ENCODE measurements at regions not wholly inside any gene's neighbourhood (a gene's known extent, or its start where the extent isn't known, plus 50 kb on each side); places are given as distances from the start of the nearest gene placed in this dataset.

- DNase-seq, result no peak
- no peaks in the 10 kb centered on the region for H3K4me1 ChIP-seq (ENCODE audit: control insufficient read depth in 1 of 2, insufficient read depth in 2 of 2, low read length in 2 of 2)
Measured at GRCh38 chr17:70924776-70925175, 755.4 kb downstream of the KCNJ2 start.

GRCh38 chr17:70929226-70929625 lies 759.9 kb downstream of the KCNJ2 start:
- intact Hi-C loops (cut with DNase I), result no loop called here
- Histone ChIP-seq H3K4me1 (ENCODE audit: control insufficient read depth in 1 of 2, insufficient read depth in 2 of 2, low read length in 2 of 2) (no peaks in the 10 kb centered on the region), H3K4me3 (ENCODE audit: low read length in 2 of 2) (no peak overlapping the region), H3K36me3 (ENCODE audit: control insufficient read depth in 1 of 2, insufficient read depth in 2 of 2, low read length in 1 of 2) (no peaks in the 10 kb centered on the region), H3K27me3 (ENCODE audit: control insufficient read depth in 1 of 2, insufficient read depth in 2 of 2, low read length in 1 of 2) (no peaks in the 10 kb centered on the region), H3K9me3 (ENCODE audit: control insufficient read depth, low read length) (no peaks in the 10 kb centered on the region), H3K27ac (ENCODE audit: low read depth in 1 of 2, low read length in 2 of 2) (no peak overlapping the region)
- 73 to 79% methylated on average over 2 of the region's 2 CpGs for WGBS, 2 donors
- ATAC-seq (ENCODE audit: low FRiP score) (no peak), DNase-seq (no peak)

More at GRCh38 chr17:70924776-70925175, 755.4 kb downstream of the KCNJ2 start:
- H3K36me3 ChIP-seq (ENCODE audit: control insufficient read depth in 1 of 2, insufficient read depth in 2 of 2, low read length in 1 of 2), result no peaks in the 10 kb centered on the region
- no peaks in the 10 kb centered on the region for H3K27me3 ChIP-seq (ENCODE audit: control insufficient read depth in 1 of 2, insufficient read depth in 2 of 2, low read length in 1 of 2)
- intact Hi-C loops (cut with DNase I), result no loop called here
- no peak for ATAC-seq (ENCODE audit: low FRiP score)
- 77 to 87% methylated on average over 4 of the region's 4 CpGs for WGBS, 2 donors
- H3K4me3 ChIP-seq (ENCODE audit: low read length in 2 of 2), result no peak overlapping the region
- no peak overlapping the region for H3K27ac ChIP-seq (ENCODE audit: low read depth in 1 of 2, low read length in 2 of 2)
- H3K9me3 ChIP-seq (ENCODE audit: control insufficient read depth, low read length), result peaks cover 1% of the 10 kb centered on the region

GRCh38 chr17:70934231-70934630 lies 764.9 kb downstream of the KCNJ2 start:
- ATAC-seq (ENCODE audit: low FRiP score) (no peak), DNase-seq (no peak)
- 28 to 49% methylated on average over 3 of the region's 3 CpGs for WGBS, 2 donors
- no peaks in the 10 kb centered on the region for H3K4me1 ChIP-seq (ENCODE audit: control insufficient read depth in 1 of 2, insufficient read depth in 2 of 2, low read length in 2 of 2)
- no peak overlapping the region for H3K27ac ChIP-seq (ENCODE audit: low read depth in 1 of 2, low read length in 2 of 2)
- H3K4me3 ChIP-seq (ENCODE audit: low read length in 2 of 2), result no peak overlapping the region
- H3K9me3 ChIP-seq (ENCODE audit: control insufficient read depth, low read length), result no peaks in the 10 kb centered on the region
- no peaks in the 10 kb centered on the region for H3K27me3 ChIP-seq (ENCODE audit: control insufficient read depth in 1 of 2, insufficient read depth in 2 of 2, low read length in 1 of 2)
- H3K36me3 ChIP-seq (ENCODE audit: control insufficient read depth in 1 of 2, insufficient read depth in 2 of 2, low read length in 1 of 2), result no peaks in the 10 kb centered on the region
- intact Hi-C loops (cut with DNase I), result no loop called here

GRCh38 chr17:70934835-70935234 lies 765.5 kb downstream of the KCNJ2 start:
- DNase-seq, result no peak
- no peaks in the 10 kb centered on the region for H3K9me3 ChIP-seq (ENCODE audit: control insufficient read depth, low read length)
- intact Hi-C loops (cut with DNase I), result no loop called here

GRCh38 chr17:70936724-70937123 lies 767.4 kb downstream of the KCNJ2 start:
- H3K4me3 ChIP-seq (ENCODE audit: low read length in 2 of 2), result no peak overlapping the region
- no peak overlapping the region for H3K27ac ChIP-seq (ENCODE audit: low read depth in 1 of 2, low read length in 2 of 2)
- intact Hi-C loops (cut with DNase I), result no loop called here
- no peaks in the 10 kb centered on the region for H3K27me3 ChIP-seq (ENCODE audit: control insufficient read depth in 1 of 2, insufficient read depth in 2 of 2, low read length in 1 of 2)
- H3K9me3 ChIP-seq (ENCODE audit: control insufficient read depth, low read length), result no peaks in the 10 kb centered on the region
- no peaks in the 10 kb centered on the region for H3K4me1 ChIP-seq (ENCODE audit: control insufficient read depth in 1 of 2, insufficient read depth in 2 of 2, low read length in 2 of 2)
- DNase-seq (no peak), ATAC-seq (ENCODE audit: low FRiP score) (no peak)
- 89 to 97% methylated on average over 1 of the region's 1 CpG for WGBS, 2 donors
- no peaks in the 10 kb centered on the region for H3K36me3 ChIP-seq (ENCODE audit: control insufficient read depth in 1 of 2, insufficient read depth in 2 of 2, low read length in 1 of 2)

More at GRCh38 chr17:70934835-70935234, 765.5 kb downstream of the KCNJ2 start:
- Histone ChIP-seq H3K4me3 (ENCODE audit: low read length in 2 of 2) (no peak overlapping the region), H3K27me3 (ENCODE audit: control insufficient read depth in 1 of 2, insufficient read depth in 2 of 2, low read length in 1 of 2) (no peaks in the 10 kb centered on the region), H3K36me3 (ENCODE audit: control insufficient read depth in 1 of 2, insufficient read depth in 2 of 2, low read length in 1 of 2) (no peaks in the 10 kb centered on the region), H3K4me1 (ENCODE audit: control insufficient read depth in 1 of 2, insufficient read depth in 2 of 2, low read length in 2 of 2) (no peaks in the 10 kb centered on the region), H3K27ac (ENCODE audit: low read depth in 1 of 2, low read length in 2 of 2) (no peak overlapping the region)
- ATAC-seq (ENCODE audit: low FRiP score), result no peak

- H3K27me3 ChIP-seq (ENCODE audit: control insufficient read depth in 1 of 2, insufficient read depth in 2 of 2, low read length in 1 of 2), result no peaks in the 10 kb centered on the region
- 30 to 53% methylated on average over 7 of the region's 7 CpGs for WGBS, 2 donors
- H3K4me3 ChIP-seq (ENCODE audit: low read length in 2 of 2), result no peak overlapping the region
- H3K9me3 ChIP-seq (ENCODE audit: control insufficient read depth, low read length), result no peaks in the 10 kb centered on the region
- intact Hi-C loops (cut with DNase I), result no loop called here
- no peaks in the 10 kb centered on the region for H3K4me1 ChIP-seq (ENCODE audit: control insufficient read depth in 1 of 2, insufficient read depth in 2 of 2, low read length in 2 of 2)
- ATAC-seq (ENCODE audit: low FRiP score) (no peak), DNase-seq (no peak)
- no peak overlapping the region for H3K27ac ChIP-seq (ENCODE audit: low read depth in 1 of 2, low read length in 2 of 2)
- no peaks in the 10 kb centered on the region for H3K36me3 ChIP-seq (ENCODE audit: control insufficient read depth in 1 of 2, insufficient read depth in 2 of 2, low read length in 1 of 2)
Measured at GRCh38 chr17:70938336-70938735, 769.0 kb downstream of the KCNJ2 start.

- intact Hi-C loops (cut with DNase I), result no loop called here
- no peaks in the 10 kb centered on the region for H3K9me3 ChIP-seq (ENCODE audit: control insufficient read depth, low read length)
- DNase-seq (no peak), ATAC-seq (ENCODE audit: low FRiP score) (no peak)
- no peaks in the 10 kb centered on the region for H3K27me3 ChIP-seq (ENCODE audit: control insufficient read depth in 1 of 2, insufficient read depth in 2 of 2, low read length in 1 of 2)
- 89% methylated on average over 5 of the region's 5 CpGs for WGBS, 2 donors
- H3K27ac ChIP-seq (ENCODE audit: low read depth in 1 of 2, low read length in 2 of 2), result no peak overlapping the region
- H3K4me1 ChIP-seq (ENCODE audit: control insufficient read depth in 1 of 2, insufficient read depth in 2 of 2, low read length in 2 of 2), result no peaks in the 10 kb centered on the region
- H3K4me3 ChIP-seq (ENCODE audit: low read length in 2 of 2), result no peak overlapping the region
- H3K36me3 ChIP-seq (ENCODE audit: control insufficient read depth in 1 of 2, insufficient read depth in 2 of 2, low read length in 1 of 2), result no peaks in the 10 kb centered on the region
Measured at GRCh38 chr17:70945386-70945785, 776.1 kb downstream of the KCNJ2 start.

- no peak overlapping the region for H3K4me3 ChIP-seq (ENCODE audit: low read length in 2 of 2)
- WGBS, 2 donors, result 82 to 94% methylated on average over 2 of the region's 2 CpGs
- ATAC-seq (ENCODE audit: low FRiP score), result no peak
Measured at GRCh38 chr17:70947215-70947614, 777.9 kb downstream of the KCNJ2 start.

GRCh38 chr17:70947636-70948565 lies 778.6 kb downstream of the KCNJ2 start:
- Histone ChIP-seq H3K27ac (ENCODE audit: low read depth in 1 of 2, low read length in 2 of 2) (no peak overlapping the region), H3K27me3 (ENCODE audit: control insufficient read depth in 1 of 2, insufficient read depth in 2 of 2, low read length in 1 of 2) (no peaks in the 10 kb centered on the region), H3K4me1 (ENCODE audit: control insufficient read depth in 1 of 2, insufficient read depth in 2 of 2, low read length in 2 of 2) (no peaks in the 10 kb centered on the region), H3K36me3 (ENCODE audit: control insufficient read depth in 1 of 2, insufficient read depth in 2 of 2, low read length in 1 of 2) (no peaks in the 10 kb centered on the region), H3K9me3 (ENCODE audit: control insufficient read depth, low read length) (no peaks in the 10 kb centered on the region), H3K4me3 (ENCODE audit: low read length in 2 of 2) (no peak overlapping the region)
- DNase-seq (no peak), ATAC-seq (ENCODE audit: low FRiP score) (no peak)
- 88 to 92% methylated on average over 17 of the region's 17 CpGs for WGBS, 2 donors
- intact Hi-C loops (cut with DNase I), result no loop called here

More at GRCh38 chr17:70947215-70947614, 777.9 kb downstream of the KCNJ2 start:
- no peaks in the 10 kb centered on the region for H3K9me3 ChIP-seq (ENCODE audit: control insufficient read depth, low read length)
- H3K4me1 ChIP-seq (ENCODE audit: control insufficient read depth in 1 of 2, insufficient read depth in 2 of 2, low read length in 2 of 2), result no peaks in the 10 kb centered on the region
- no peak for DNase-seq
- intact Hi-C loops (cut with DNase I), result no loop called here
- H3K36me3 ChIP-seq (ENCODE audit: control insufficient read depth in 1 of 2, insufficient read depth in 2 of 2, low read length in 1 of 2), result no peaks in the 10 kb centered on the region
- H3K27me3 ChIP-seq (ENCODE audit: control insufficient read depth in 1 of 2, insufficient read depth in 2 of 2, low read length in 1 of 2), result no peaks in the 10 kb centered on the region
- no peak overlapping the region for H3K27ac ChIP-seq (ENCODE audit: low read depth in 1 of 2, low read length in 2 of 2)
